Left colon (tissue), 2 donors: ENCODE measurements at regions not wholly inside any gene's neighbourhood (a gene's known extent, or its start where the extent isn't known, plus 50 kb on each side); places are given as distances from the start of the nearest gene placed in this dataset.

Experiments used
- ATAC-seq: fragments of 200-7000 bp; cut with Tn5 transposase; one replicate; pipeline ENCODE4 v1.9.1; 2020; ENCODE audit warnings: mild to moderate bottlenecking, moderate library complexity
- DNase-seq, 2 donors: peaks; one replicate each; pipeline ENCODE4 v3.0.0-alpha.2; 2020
- intact Hi-C, 2 donors: fragments of 100-400 bp; cut with DNase I in 1 of 2; cut with micrococcal nuclease in 1 of 2; formaldehyde crosslinking; loops; one replicate each; pipeline versions ENCODE4 v1.11.2 to v1.14.0; 2022; cut with DNase I, micrococcal nuclease
- donor health status: DM: no; HTN: no; CAD: no.
- donor health status: DM: yes; HTN: yes; CAD: no.

- ATAC-seq (no peak), DNase-seq (no peak)
- intact Hi-C loops = no loop called here
These were observed 793.9 kb downstream of the SUCLG1 start for GRCh38 chr2:83665154-83665553.

- no peak for DNase-seq
- intact Hi-C loops = no loop called here
- ATAC-seq = no peak
These were observed 797.4 kb downstream of the SUCLG1 start for GRCh38 chr2:83661711-83662110.

GRCh38 chr2:83654091-83654611 lies 804.9 kb downstream of the SUCLG1 start:
- ATAC-seq (no peak), DNase-seq (no peak)
- intact Hi-C loops = no loop called here

DNA sequence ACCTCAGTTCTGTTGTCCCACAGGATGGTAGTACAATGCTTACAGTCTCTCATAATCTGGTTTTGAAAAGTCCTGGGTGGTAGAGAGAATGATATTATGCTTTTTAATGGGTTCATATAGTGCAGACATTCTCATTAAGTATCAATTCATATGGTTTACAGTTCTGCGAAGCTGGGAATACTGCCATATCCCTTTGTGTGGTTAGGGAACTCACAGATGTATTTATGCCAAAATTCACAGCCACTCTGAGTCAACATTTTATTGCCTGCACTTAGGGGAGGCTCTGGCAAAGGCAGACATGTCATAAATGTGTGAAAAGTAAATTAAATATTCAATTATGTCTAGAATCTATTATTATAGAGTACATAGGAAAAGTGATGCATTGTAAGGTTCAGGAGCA lies 808.2 kb downstream of the SUCLG1 start:
- no peak for DNase-seq
- intact Hi-C loops = no loop called here
- peak; percentile 55 for ATAC-seq

- intact Hi-C loops = no loop called here
- no peak for ATAC-seq
- DNase-seq = no peak
These were observed 808.9 kb downstream of the SUCLG1 start for GRCh38 chr2:83650161-83650560.

DNA sequence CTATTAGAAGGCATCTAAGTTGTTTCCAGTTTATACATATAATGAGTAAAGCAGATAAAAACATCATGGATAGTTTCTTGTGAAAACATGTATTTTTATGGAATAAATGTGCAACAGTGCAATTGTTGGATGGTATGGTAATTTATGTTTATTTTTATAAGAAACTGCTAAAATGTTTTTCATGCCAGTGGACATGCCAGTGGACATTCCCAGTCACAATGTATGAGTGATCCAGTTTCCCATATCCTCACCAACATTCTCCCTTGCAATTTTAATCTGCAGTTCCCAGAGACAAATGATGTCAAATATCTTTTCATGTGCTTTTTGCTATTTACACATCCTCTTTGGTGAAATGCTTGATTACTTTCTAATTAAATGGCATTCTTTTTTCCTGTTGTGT lies 818.6 kb downstream of the SUCLG1 start:
- DNase-seq = no peak
- intact Hi-C loops = no loop called here
- ATAC-seq = no peak

DNA sequence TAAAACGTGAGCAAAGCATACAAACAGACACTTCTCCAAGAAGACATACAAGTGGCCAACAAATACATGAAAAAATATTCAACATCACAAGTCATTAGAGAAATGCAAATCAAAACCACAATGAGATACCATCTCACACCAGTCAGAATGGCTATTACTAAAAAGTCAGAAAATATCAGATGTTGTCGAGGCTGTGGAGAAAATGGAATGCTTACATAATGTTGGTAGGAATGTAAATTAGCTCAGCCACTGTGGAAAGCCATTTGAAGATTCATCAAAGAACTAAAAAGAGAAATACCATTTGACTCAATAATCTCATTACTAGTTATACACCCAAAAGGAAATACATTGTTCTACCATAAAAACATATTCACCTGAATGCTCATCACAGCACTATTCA lies 825.7 kb downstream of the SUCLG1 start:
- intact Hi-C loops = no loop called here
- DNase-seq (no peak), ATAC-seq (no peak)

GRCh38 chr2:83630351-83630750 lies 828.7 kb downstream of the SUCLG1 start:
- intact Hi-C loops = no loop called here
- DNase-seq (no peak), ATAC-seq (no peak)

GRCh38 chr2:83615511-83615910 lies 843.6 kb downstream of the SUCLG1 start:
- DNase-seq (no peak), ATAC-seq (no peak)
- intact Hi-C loops = no loop called here

DNA sequence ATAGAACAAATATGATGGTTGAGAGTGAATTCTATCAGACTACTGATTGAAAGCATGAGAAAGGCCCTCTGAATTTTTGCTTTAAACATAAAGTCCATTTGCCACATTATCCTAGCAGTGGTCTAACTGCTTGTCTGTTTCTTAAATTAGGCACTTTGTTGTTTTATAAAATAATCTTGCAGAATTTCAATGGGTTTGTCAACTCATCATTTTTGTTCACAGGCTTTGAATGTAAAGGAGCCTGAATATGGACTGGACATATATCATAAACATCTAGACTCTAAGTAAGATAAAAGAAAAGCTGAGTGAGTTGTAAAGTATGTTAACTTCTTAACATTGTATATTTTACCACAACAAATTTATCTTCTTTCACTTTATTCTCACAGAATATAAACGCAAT lies 845.9 kb downstream of the SUCLG1 start:
- intact Hi-C loops = no loop called here
- DNase-seq (no peak), ATAC-seq (no peak)

- intact Hi-C loops = no loop called here
- DNase-seq = no peak
- no peak for ATAC-seq
These were observed 856.3 kb downstream of the SUCLG1 start for GRCh38 chr2:83602753-83603152.

DNA sequence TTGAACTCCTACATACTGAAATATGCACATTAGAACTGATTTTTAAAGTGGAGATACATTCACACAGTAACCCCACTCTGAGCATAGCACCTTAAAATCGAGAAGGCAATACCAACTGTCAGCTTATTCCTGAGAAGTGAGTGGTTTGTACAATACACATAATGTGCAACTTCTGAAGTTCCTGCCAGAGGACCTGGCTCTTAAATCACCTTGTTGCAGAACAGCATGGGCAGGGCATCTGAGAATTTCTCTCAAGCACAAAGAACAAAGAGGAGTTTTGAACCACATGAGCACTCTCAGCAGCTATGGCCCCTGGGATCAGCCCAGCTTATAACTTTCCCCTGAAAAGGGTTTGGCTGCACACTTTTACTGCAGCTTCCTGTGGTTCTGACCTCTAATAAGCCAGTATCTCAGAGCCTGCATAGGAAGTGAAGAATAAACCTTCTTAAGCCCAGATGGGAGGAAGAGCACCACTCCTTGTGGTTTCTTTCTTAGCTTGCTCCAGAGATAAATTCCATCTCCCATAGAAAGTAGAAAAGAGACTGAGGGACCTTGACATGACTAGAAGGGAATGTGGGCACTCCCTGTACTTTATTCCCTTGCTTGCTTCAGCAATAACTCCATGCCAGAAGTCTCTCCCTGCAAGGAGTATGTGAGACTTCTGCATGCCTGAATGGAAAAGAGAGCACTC lies 862.3 kb downstream of the SUCLG1 start:
- intact Hi-C loops = no loop called here
- no peak for ATAC-seq
- no peak for DNase-seq

GRCh38 chr2:83595926-83596325 lies 863.2 kb downstream of the SUCLG1 start:
- intact Hi-C loops = no loop called here
- DNase-seq = no peak
- no peak for ATAC-seq

DNA sequence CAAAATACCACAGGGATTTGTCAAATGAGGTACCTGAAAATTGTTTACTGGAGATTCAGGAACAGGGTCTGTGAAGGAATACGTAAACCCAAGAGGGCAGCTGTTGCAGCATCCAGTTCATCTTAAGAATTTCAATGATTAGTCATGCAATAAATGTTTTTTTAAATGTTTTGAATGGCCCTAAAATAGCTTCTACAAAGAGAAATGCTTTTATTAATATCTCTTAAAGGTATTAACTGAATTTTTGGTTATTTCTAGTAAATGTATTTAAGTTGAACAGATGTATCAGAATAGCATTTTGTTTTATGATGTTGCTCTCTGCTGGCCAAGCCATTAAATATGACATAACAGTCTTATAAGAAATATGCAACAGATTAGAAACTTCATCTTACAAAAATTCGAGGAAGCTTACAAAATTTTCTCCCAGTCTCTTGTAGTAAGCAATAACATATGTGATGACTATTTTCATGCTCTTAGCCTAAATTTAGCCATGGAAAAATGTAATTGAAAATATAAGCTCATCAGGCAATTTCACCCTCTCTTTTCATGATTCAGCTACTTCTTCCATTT lies 863.9 kb downstream of the SUCLG1 start:
- DNase-seq (no peak), ATAC-seq (no peak)
- intact Hi-C loops = no loop called here

DNA sequence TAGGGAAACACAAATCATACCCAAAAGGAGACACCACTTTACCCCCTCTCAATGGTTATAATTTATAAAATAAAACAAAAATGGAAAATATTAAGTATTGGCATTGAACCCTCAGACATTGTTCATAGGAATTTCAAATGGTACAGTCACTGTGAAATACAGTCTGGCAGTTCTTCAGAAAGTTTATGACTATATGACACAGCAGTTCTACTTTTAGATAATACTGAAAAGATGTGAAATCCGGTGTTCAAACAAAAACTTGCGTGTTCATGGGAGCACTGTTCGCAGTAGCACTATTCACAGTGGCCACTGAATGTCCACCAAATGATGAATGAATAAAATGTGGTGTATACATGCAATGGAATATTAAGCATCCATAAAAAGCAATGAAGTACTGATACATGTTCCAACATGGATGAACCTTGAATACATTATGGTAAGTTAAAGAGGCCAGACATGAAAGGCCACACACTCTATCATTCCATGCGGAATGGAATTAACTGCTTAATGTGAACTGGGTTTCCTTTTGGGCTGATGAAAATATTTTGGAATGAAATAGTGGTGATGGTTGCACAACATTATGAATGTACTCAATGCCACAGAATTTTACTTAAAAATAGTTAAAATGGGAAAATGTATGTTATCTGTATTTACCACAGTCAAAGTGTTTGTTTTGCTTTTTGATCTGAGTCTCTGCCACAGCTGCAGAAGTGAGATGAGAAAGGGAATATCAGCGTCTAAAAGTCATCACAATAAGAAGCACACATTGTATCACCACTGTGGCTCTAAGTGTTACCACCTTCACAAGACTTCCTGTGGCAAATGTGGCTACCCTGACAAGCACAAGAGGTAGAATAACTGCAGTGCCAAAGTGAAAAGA lies 864.6 kb downstream of the SUCLG1 start:
- DNase-seq (no peak), ATAC-seq (no peak)
- intact Hi-C loops = no loop called here

DNA sequence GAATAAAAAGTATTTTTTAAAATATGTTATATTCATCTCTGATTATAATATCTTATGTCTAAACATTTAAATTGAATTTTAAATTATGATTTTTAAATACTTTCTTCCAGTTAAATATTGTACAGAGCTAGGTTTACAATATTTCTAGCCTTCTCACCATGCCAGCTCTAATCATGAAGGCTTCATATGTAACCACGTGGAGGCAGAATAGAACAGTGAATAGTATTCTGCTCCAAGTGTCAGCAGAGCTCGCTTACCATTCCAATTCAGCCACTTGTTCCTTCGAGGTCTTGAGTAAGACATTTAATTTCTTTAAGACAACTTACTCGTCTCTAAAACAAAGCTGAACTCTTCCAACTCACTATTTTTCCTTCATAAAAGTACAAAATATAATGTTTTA lies 871.8 kb downstream of the SUCLG1 start:
- DNase-seq (no peak), ATAC-seq (peak; percentile 51)
- intact Hi-C loops = no loop called here

- ATAC-seq (no peak), DNase-seq (no peak)
- intact Hi-C loops = no loop called here
These were observed 873.8 kb downstream of the SUCLG1 start for GRCh38 chr2:83585250-83585649.

- intact Hi-C loops = no loop called here
- DNase-seq = no peak
- ATAC-seq = no peak
These were observed 874.4 kb downstream of the SUCLG1 start for GRCh38 chr2:83584672-83585071.

DNA sequence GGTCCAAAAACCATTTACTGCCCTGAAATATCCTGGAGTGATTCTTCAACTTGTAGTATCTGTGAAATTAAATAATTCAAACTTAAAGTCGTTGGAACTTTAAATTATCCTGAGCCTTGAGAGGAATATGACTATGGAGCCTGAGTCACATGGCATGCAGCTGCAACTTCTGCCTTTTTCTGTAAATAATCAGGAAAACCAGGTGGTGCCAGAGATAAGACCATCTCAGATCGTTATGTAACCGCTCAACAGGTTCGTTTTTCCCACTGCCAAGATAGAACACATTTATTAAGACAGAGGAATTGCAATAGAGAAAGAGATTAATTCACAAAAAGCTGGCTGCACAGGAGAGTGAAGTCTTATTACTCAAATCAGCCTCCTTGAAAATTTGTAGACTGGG lies 876.5 kb downstream of the SUCLG1 start:
- DNase-seq = no peak
- intact Hi-C loops = no loop called here

DNA sequence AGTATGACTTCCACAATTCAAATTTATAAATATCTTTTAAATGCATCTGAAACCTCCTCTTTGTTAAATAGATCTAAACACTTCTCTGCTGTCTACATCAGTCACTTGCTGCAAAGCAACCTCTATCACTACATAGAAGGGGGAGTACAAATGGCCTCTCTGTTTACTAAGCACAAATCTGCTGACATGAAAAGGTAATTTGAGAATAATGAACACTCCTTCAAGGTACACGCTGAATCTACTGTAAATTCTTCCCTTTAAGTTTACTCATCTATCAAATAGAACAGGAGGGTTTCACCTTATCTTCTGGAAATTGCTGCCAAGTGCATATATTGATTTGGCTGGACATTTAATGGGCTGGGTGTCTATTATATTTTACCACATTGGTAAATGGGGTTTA lies 879.6 kb downstream of the SUCLG1 start:
- intact Hi-C loops = no loop called here
- no peak for DNase-seq
- no peak for ATAC-seq

More for the DNA sequence above, 876.5 kb downstream of the SUCLG1 start:
- no peak for ATAC-seq
